Skeletal muscle cell (primary cell): ENCODE measurements at regions not wholly inside any gene's neighbourhood (a gene's known extent, or its start where the extent isn't known, plus 50 kb on each side); places are given as distances from the start of the nearest gene placed in this dataset.
"Not testable (repeated sequence)": the region's sequence is repeated elsewhere in the genome, so short reads cannot be mapped to it uniquely, and the experiment has no call there.

Experiments
- DNase-seq: peaks from one replicate; pipeline ENCODE4 v3.0.0-alpha.2; 2010; ENCODE audit warnings: low read depth
- H3K4me3 ChIP-seq: 2 replicates; pipeline ENCODE4 v1.5.1; 2011; ENCODE audit warnings: low read depth, mild to moderate bottlenecking, control low read depth, low read length, moderate library complexity

DNA sequence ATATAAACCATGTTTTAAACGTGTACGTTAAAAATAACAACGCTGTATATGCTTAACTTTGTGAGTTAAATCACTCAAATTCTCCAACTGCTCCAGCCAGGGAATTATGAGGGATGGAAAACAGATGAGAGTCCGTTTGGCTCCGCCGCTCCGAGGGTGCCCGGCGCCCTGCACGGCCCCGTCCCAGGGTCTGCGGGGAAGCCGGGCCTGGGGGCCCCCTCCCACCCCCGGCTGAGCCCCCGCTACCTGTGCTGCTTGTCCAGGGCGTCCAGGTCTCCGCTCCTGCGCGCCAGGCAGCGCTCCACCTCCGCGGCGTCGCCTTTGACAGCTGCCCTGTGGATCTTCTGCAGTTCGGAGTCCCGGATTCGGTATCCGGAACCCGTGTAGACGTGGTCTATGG is 415.5 kb downstream of the FOXD4L4 start:
- not testable (repeated sequence) for H3K4me3 ChIP-seq, DNase-seq

DNA sequence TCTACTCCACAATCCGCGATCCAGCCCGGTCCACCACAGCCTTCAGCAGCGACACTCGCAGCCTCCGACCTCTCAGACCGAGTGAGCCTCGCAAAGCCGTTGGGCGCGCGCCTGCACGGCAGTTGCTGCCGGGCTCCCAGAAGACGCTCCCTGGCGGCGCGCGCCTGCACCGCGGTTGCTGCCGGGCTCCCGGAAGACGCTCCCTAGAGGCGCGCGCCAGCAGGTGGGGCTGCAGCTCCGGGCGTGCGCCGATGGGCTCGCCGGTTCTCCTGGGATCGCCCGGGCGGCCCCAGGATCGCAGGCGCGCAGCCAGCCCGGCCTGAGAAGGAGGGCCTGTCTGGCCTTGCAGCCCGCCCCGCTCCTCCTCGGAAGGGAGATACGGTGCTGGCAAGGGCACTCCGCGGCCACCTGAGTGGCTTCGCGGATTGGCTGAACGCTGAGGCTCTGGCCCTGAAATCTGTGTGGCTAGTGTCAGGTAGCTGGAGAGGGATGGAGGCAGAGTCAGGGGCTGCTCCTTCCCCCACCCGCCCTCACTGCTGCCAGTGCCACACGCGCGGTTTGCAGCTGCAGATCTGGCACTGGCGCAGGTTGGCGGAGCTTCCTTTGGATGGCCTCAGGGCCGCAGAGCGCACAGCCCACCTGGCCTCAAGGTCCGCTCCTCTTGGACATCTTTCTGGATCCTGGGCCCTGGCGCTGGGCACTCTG is 416.2 kb downstream of the FOXD4L4 start:
- DNase-seq, H3K4me3 ChIP-seq: not testable (repeated sequence)

DNA sequence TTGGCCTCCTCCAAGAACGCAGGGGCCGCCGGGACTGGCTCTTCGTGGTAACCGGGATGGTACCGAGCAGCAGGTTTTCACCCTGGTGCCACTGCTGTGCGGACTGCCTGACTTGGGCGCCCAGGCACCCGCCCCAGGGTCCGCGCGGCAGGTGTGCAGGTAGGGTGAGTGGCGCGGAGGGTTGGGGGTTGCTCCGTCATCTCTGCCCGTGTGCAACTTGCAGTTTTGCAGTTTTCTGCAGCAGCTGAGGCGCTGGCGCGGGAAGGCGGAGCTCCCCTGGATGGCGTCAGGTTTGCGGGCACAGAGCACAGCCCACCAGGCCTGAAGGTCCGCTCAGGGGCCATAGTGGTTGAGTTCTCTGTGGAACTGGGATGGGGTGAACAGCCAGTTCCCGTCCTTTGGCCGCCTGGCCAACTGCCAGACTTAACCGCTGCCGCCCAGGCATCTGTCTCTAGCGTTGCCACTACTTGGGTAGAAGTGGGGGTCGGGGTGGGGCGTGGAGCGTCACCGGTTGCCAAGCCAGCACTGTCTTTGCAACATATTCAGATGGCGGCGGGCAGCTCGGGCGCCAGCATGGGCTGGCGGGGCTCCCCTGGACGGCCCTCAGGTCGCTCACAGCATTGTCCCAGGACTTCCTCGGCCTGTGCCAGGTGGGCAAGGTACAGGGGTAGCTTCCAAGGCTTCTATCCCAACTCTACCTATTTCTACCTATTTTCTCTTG is 417.2 kb downstream of the FOXD4L4 start:
- not testable (repeated sequence) for H3K4me3 ChIP-seq, DNase-seq

DNA sequence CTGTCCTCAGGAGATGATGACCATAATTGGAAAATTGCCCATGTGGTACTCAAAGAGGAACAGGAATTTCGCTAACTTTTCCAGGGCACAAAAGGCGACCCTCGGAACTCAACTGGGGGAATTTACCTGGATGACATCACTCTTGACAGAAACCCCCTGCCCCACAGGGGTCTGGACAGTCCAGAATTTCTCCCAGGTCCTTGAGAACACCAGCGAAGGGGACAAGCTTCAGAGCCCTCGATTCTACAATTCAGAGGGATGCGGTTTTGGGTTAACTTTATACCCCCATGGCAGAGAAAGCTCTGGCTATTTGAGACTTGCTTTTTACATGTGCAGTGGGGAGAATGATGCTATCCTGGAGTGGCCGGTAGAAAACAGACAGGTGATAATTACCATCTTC is 445.4 kb downstream of the FOXD4L4 start:
- not testable (repeated sequence) for DNase-seq, H3K4me3 ChIP-seq

DNA sequence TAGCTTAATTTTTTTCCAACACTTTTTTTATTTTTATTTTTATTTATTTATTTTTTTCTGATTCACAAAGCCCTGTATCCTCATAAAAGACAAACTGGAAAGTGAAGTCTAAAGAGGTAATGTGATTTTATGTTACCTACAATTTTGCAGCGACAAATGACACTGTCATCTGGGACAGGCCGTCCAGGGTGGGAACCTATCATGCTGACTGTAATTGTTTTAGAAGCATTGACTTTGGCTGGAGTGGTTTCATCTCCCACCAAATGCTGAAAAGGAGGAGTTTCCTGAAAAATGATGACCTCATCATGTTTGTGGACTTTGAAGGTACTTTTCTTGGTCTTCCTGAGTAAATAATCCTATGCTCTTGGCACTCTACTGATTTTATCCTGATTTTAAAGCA is 446.7 kb downstream of the FOXD4L4 start:
- DNase-seq, H3K4me3 ChIP-seq: not testable (repeated sequence)

DNA sequence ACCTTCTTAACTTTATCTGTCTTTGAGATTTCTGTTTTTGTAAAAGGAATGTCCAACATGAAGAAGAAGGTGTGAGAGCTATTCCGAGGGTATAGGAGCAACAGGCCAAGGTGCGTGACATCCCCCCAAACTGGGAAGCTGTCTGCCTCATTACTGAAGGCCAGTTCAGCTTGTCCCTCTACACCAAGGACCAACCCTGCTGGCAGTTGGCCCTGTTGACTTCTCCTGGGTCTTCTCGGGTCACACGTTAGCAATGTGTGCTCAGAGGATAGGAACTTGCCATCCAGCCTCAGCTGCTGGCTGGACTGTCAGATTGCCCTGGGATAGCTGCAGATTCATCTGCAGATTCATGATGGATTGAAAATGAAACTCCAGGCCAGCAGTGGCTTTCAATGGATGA is 460.3 kb downstream of the FOXD4L4 start:
- DNase-seq, H3K4me3 ChIP-seq: not testable (repeated sequence)

DNA sequence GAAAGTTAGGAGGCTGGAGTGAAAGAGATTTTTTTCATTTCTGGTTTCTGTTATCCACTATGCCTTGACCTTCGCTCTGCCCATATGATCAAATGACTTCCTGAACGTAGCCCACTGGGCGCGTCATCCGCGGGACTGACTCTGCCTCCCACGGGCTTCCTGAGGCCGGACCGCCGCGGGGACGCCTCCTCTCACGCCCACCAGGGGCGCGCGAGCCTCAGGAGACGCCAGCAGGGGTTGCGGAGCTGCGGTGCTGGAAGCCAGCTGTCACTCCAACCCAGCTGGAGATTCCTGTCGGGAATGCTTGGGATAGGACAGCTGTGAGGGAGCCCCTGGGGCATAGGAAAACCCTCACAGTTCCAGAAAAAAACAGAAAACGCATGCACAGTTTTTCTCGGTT is 461.5 kb downstream of the FOXD4L4 start:
- H3K4me3 ChIP-seq, DNase-seq: not testable (repeated sequence)

DNA sequence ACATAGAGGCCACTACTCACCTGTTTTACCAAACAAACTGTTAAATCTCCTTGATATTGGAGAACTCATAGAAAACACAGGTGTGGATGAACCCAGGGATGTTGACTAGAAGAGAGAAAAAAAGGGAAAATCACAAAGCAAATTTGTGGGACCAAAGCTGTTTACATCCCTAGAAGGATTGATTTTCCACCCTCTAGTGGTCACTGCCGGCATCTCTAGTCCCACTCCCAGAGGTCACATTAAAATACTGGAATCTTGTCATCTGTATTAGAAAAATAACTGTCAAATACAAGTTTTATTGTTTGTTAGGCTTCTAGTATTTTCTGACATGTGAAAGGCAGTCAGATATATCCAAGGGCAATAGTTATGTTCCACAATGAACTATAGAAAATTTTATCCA is 469.7 kb downstream of the FOXD4L4 start:
- DNase-seq, H3K4me3 ChIP-seq: not testable (repeated sequence)

DNA sequence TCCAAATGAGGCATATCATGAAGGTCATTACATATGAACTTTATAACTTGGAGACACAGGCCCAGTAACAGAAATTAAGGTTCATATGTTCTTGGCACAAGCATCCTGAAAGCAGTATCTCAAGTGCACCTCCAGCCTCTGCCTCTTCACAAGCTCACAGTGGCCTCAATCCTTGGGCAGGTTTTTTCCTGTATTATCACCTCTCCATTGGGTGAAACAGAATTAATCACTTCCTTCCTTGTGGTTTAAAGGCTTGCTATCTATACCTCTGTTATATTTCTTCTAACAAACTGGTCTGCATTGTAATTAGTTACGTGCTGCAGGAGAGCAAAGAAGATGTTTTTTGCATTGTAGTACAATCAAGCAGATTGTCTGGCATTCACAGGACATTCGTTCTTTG is 471.0 kb downstream of the FOXD4L4 start:
- not testable (repeated sequence) for H3K4me3 ChIP-seq, DNase-seq

DNA sequence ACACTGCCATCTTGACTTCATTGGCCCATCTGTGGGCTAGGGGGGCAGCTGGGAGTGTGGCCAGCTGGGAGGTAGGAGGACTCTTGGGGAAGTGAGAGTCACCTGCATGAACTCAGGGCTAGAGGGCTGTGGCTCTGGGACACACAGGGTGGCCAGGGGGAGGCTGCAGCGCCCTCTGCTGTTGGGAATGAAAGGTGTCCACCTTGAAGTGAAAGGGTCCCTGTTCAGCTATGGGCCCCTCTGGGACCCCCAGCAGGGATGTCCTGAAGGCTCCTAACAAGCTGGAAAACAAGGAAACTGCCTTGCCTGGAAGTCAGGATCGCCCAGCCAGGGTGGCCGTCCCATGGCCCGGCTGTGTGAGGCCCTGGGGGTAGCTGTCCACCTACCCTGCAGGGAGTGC is 507.8 kb downstream of the FOXD4L4 start:
- DNase-seq: not testable (repeated sequence)

DNA sequence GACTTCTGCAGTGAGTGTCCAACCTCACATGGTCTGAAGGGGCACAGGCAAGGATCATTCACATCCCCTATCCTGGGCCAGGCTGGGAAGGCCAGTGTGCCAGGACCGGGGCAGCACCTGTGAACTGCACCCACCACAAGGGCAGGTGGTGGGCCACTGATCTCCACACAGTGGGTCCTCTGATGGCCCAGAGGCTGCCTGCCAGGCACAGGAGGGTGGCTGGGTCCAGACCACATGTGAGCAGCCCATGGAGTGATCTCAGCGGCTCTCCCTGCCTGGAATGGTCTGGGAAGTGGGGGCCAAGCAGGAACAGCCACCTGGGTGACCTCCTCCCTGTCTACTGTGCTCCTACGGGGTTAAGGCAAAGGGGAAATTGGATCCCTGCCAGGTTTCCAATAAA is 508.5 kb downstream of the FOXD4L4 start:
- DNase-seq, H3K4me3 ChIP-seq: not testable (repeated sequence)

More for the DNA sequence above, 507.8 kb downstream of the FOXD4L4 start:
- not testable (repeated sequence) for H3K4me3 ChIP-seq

DNA sequence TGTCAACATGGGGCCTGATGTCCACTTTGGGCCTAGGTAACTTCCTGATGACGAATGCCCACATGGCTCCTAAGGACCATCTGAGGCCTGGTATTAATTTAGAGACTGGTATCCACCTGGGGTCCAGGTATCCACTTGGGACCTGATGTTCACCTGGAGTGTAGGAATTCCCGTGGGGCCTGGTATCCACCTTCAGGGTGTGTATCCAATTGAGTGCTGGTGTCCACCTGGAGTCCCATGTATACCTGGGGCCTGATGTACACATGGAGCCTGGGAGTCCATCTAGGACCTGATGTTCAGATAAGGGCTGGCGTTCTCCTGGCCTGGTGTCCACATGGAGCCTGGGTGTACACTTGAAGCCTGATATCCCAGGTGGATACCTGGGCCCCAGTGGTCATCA is 520.6 kb downstream of the FOXD4L4 start:
- not testable (repeated sequence) for H3K4me3 ChIP-seq, DNase-seq

DNA sequence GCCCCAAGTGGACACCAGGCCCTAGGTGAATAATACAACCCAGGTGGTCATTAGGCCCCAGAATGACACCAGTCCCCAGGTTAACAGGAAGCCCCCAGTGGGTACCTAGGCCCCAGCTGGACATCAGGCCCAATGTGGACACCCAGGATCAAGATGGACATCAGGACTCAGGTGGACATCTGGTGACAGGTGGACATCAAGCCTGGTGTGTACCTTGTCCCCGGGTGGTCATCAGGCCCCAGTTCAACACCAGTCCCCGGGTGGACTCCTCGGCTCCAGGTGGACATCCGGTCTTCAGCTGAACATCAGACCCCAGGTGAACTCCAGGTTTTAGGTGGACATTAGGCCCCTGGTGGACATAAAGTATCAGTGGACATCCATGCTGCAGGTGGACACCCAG is 524.6 kb downstream of the FOXD4L4 start:
- not testable (repeated sequence) for H3K4me3 ChIP-seq, DNase-seq

DNA sequence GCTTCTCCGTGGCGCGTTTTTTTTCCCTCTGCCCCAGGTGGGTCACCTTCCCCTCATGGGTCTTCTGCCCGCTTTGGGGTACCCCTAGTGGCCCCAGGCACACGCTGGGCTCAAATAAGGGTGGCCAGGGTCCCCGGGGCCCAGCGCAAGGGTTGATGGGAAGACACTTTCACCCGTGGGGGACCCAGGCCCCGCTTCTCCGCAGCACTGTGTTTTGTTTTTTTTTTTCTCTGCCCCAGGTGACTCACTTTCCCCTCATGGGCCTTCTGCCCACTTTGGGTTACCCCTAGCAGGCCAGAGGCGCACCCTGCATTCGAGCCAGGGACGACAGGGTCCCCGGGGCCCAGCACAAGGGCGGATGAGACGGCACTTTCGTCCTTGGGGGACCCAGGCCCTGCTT is 526.7 kb downstream of the FOXD4L4 start:
- DNase-seq, H3K4me3 ChIP-seq: not testable (repeated sequence)

DNA sequence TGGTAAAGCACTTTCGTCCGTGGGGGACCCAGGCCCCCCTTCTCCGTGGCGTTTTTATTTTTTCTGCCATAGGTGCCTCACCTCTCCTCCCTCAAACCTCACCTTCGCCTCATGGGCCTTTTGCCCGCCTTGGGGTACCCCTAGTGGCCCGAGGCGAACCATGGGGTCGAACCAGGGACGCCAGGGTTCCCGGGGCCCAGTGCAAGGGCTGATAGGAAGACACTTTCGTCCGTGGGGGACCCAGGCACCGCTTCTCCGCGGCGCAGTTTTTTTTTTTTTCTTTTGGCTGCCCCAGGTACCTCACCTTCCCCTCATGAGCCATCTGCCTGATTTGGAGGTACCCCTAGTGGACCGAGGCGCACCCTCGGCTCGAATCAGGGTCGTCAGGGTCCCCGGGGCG is 527.8 kb downstream of the FOXD4L4 start:
- not testable (repeated sequence) for DNase-seq, H3K4me3 ChIP-seq

DNA sequence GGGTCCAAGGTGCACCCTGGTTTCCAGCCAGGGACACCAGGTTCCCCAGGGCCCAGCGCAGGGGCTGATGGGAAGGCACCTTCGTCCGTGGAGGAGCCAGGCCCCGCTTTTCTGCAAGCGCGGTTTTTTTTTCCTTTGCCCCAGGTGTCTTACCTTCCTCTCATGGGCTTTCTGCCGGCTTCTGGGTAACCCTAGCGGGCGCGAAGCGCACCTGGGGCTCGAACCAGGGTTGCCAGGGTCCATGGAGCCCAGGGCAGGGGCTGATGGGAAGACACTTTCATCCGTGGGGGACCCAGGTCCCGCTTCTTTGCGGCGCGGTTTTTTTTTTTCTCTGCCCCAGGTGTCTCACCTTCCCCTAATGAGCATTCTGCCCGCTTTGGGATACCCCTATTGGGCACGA is 529.3 kb downstream of the FOXD4L4 start:
- not testable (repeated sequence) for H3K4me3 ChIP-seq, DNase-seq

DNA sequence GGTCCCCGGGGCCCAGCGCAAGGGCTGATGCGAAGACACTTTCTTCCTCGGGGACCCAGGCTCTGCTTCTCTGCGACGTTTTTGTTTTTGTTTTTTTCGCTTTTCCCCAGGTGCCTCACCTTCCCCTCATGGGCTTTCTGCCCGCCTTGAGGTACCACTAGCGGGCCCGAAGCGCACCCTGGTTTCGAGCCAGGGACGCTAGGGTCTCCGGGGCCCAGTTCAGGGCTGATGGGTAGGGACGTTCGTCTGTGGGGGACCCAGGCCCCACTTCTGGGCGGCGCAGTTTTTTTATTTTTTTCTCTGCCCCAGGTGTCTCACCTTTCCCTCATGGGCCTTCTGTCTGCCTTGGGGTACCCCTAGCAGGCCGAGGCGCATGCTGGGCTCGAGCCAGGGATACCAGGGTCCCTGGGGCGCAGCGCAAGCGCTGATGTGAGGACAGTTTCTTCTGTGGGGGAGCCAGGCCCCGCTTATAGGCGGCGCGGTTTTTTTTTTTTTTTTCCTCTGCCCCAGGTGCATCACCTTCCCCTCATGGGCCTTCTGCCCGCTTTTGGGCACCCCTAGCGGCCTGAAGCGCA is 530.0 kb downstream of the FOXD4L4 start:
- not testable (repeated sequence) for H3K4me3 ChIP-seq, DNase-seq

DNA sequence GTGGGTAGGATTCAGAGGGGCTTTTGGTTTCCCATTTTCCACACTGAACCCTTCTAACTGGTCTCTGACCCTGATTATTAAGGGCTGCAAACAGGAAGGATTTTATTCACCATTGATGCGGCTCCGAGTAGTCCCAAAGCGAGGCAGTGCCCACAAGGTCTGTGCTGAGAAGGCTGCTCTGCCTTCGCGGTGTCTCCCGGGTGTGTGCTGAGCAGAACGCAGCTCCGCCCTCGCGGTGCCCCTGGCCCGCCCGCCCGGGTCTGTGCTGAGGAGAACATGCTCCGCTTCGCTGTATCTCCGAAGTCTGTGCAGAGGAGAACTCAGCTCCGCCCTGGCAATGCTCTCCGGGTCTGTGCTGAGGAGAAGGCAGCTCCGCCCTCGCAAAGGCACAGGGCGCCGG is 530.7 kb downstream of the FOXD4L4 start:
- not testable (repeated sequence) for H3K4me3 ChIP-seq, DNase-seq

DNA sequence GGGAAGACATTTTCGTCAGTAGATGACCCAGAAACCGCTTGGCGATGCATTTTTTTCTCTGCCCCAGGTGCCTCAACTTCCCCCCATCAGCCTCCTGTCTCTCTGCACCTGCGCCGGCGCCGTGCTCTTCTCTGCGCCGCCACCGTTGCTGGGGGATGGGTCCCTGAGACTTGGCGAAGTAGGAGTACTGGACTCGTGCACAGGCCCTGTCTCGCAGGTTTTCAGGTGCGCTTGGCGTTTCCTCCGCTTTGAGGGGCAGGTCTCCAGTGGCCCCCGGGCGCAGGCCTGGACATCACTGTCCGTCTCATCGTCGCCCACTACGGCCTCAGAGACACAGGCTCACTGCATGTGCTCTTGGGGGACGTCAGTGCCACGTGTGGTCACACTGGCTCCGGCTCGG is 532.1 kb downstream of the FOXD4L4 start:
- not testable (repeated sequence) for DNase-seq, H3K4me3 ChIP-seq

DNA sequence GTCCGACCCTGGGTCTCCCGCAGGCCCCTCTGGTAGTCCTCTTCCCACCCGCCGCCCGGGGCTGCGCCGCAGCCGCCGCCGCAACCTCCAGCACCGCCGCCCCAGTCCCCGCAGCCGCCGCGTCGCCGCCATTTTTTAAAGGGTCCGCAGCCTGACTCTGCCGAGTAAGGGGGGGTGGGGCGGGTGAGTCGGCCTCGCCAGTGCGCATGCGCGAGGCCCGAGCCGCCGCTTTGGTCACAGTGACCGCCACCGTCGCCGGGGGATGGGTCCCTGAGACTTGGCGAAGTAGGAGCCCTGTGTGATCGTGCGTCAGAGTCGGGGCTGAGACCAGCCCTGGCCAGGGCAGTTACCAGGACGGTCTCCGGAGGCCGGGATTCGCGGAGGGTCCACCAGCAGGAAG is 532.8 kb downstream of the FOXD4L4 start:
- H3K4me3 ChIP-seq: peak overlapping the region; percentile 31
- DNase-seq: not testable (repeated sequence)
